SK-N-SH treated with all-trans-retinoic acid at 6 μM for 48 hours (cell line): ENCODE measurements at regions not wholly inside any gene's neighbourhood (a gene's known extent, or its start where the extent isn't known, plus 50 kb on each side); places are given as distances from the start of the nearest gene placed in this dataset.

Source experiments
- ESRRG ChIP-seq: fragments of 250-450 bp; sonication (Bioruptor Pico); IDR thresholded peaks from 2 replicates; pipeline ENCODE4 v1.6.1; 2021; ENCODE audit warnings: mild to moderate bottlenecking
- GLIS3 ChIP-seq: fragments of 250-450 bp; sonication (Bioruptor Pico); IDR thresholded peaks from 2 replicates; pipeline ENCODE4 v1.5.0; 2020; ENCODE audit warnings: mild to moderate bottlenecking, moderate library complexity
- PATZ1 ChIP-seq: fragments of 250-450 bp; sonication (Bioruptor Pico); IDR thresholded peaks from 2 replicates; pipeline ENCODE4 v1.8.0; 2020; ENCODE audit warnings: mild to moderate bottlenecking, moderate library complexity, borderline replicate concordance
- RARB ChIP-seq: fragments of 250-450 bp; sonication (Bioruptor Pico); IDR thresholded peaks from 2 replicates; pipeline ENCODE4 v1.8.0; 2021; ENCODE audit warnings: mild to moderate bottlenecking, moderate library complexity
- SNAI2 ChIP-seq: fragments of 250-450 bp; sonication (Bioruptor Pico); IDR thresholded peaks from 2 replicates; pipeline ENCODE4 v1.5.0; 2020; ENCODE audit warnings: mild to moderate bottlenecking, moderate library complexity
- ZFP3 ChIP-seq: fragments of 250-450 bp; sonication (Bioruptor Pico); IDR thresholded peaks from 2 replicates; pipeline ENCODE4 v1.5.0; 2020; ENCODE audit warnings: mild to moderate bottlenecking, moderate library complexity
- ZFP30 ChIP-seq: fragments of 450-650 bp; formaldehyde crosslinking; IDR thresholded peaks from 2 replicates; pipeline ENCODE4 v1.5.0; 2022; ENCODE audit warnings: mild to moderate bottlenecking, moderate library complexity
- TF ChIP-seq, protein P1 (sequence below): fragments of 250-450 bp; sonication (Bioruptor Pico); IDR thresholded peaks from 2 replicates; pipeline ENCODE4 v1.8.0; 2021; ENCODE audit warnings: low read depth, mild to moderate bottlenecking, moderate library complexity, borderline replicate concordance

- no peak for TF ChIP-seq ZFP30
- TF ChIP-seq RARB (CRISPR knock-in tag), result no peak
- no peak for TF ChIP-seq SNAI2
- no peak for TF ChIP-seq GLIS3 (CRISPR knock-in tag)
- TF ChIP-seq, protein P1, sequence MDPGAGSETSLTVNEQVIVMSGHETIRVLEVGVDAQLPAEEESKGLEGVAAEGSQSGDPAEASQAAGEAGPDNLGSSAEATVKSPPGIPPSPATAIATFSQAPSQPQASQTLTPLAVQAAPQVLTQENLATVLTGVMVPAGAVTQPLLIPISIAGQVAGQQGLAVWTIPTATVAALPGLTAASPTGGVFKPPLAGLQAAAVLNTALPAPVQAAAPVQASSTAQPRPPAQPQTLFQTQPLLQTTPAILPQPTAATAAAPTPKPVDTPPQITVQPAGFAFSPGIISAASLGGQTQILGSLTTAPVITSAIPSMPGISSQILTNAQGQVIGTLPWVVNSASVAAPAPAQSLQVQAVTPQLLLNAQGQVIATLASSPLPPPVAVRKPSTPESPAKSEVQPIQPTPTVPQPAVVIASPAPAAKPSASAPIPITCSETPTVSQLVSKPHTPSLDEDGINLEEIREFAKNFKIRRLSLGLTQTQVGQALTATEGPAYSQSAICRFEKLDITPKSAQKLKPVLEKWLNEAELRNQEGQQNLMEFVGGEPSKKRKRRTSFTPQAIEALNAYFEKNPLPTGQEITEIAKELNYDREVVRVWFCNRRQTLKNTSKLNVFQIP (CRISPR knock-in tag), result no peak
- no peak for TF ChIP-seq PATZ1 (CRISPR knock-in tag)
- TF ChIP-seq ESRRG (CRISPR knock-in tag), result no peak
- no peak for TF ChIP-seq ZFP3 (CRISPR knock-in tag)
Observed at GRCh38 chr6:168979254-168979653, 274.4 kb downstream of the THBS2 start.
